T47D (cell line): ENCODE measurements at regions not wholly inside any gene's neighbourhood (a gene's known extent, or its start where the extent isn't known, plus 50 kb on each side); places are given as distances from the start of the nearest gene placed in this dataset.

Experiments
- DNase-seq, 2 experiments: peaks; one replicate each; pipeline versions ENCODE4 v3.0.0 to v3.0.0-alpha.2; 2011 to 2012; ENCODE audit warnings: low read depth in 1 of 2, low spot score in 1 of 2
- JUND ChIP-seq: IDR thresholded peaks from 2 replicates; pipeline ENCODE4 v1.6.1; 2012; ENCODE audit warnings: low read depth
- in situ Hi-C: cut with HindIII; loops from 2 replicates; pipeline ENCODE4 v1.10.0; 2016; ENCODE audit warnings: low sequenced_read_pairs, low pct_unique_long_range_greater_than_20kb

DNA sequence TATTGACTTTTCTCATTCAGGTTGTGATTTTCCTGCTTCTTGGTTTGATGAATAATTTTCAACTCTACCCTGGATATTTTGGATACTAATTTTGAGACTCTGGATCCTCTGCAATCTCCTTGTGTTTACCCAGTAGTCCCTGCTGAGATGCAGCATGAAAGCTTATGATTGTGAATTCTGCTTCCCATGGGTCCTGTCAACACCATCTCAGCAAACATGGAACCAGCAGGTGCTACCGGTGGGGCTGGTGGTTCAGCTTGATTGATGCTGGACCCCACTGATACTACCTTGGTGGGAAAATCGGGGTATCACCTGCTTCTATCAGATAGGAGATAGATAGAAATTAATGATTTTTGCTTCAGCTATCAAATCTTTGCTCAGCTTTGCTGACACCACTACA, 81.1 kb downstream of the SOWAHC start:
- in situ Hi-C loops, result no loop called here

DNA sequence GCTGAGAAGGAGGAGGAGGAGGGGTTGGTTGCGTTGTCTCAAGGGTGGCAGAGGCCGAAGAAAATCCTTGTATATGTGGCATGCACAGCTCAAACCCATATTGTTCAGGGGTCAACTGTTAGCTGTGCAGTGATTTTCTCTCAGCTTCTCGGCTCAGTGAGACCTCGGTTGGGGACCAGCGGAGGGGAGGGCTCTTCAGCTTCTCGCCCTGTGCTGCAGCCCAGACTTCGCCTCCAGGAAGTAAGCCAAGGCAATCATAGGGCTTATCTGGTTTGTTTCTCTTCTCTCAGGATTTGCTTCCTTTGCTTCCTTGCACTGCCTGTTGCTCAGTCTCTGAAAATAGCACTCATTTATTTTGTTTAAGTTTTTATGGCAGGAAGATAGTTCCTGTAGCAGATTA, 85.5 kb downstream of the SOWAHC start:
- in situ Hi-C loops, result no loop called here
- no peak for TF ChIP-seq JUND
- DNase-seq, result no peak

More for the DNA sequence above, 81.1 kb downstream of the SOWAHC start:
- TF ChIP-seq JUND, result no peak
- DNase-seq, result no peak

DNA sequence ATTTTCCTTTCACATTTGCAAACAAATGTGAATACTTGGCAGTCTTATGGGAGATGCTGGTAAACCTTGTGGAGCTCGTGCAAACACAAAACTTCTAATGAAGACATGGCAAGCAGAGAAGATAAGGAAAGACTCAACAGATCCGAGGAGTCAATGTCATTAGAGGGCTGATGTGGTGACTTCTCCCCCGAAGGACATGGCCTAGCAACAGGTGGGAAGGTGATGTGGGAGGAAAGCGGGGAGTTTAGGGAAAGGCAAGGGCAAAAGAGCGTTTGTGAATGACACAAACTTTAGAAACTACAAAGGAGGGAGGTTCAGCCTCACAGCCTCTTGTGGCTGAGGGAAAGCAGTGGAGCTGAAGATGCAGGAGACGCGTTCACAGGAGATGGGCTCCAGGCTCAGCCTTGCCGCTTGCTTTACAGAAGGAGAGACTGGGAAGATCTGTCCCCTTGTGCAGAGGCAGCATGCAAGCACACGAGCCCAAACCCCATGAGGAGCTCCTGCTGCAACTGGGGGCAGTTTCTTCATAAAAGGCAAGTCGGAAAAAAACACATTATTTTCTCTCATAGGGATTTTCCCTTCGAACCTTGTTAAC, 86.6 kb downstream of the SOWAHC start:
- in situ Hi-C loops, result no loop called here
- DNase-seq, result no peak
- no peak for TF ChIP-seq JUND

DNA sequence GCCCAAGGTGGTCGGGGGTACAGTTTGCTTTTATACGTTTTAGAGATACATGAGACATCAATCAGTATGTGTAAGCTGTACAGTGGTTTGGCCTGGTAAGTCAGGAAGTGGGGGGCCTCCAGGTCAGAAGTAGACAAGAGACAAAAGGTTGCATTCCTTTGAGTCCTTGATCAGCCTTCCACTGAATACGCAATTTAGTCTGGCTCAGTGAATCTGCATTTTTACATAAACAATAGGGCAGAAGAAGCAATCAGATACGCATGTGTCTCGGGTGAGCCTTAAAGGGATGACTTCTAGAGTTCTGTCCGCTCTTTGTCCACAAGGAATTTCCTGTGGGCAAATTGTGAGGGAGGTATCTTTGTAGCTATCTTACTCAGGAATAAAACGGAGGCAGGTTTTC, 87.2 kb downstream of the SOWAHC start:
- TF ChIP-seq JUND, result no peak
- in situ Hi-C loops, result no loop called here
- no peak for DNase-seq

GRCh38 chr2:109702250-109702985, 88.3 kb downstream of the SOWAHC start:
- in situ Hi-C loops, result no loop called here
- no peak for TF ChIP-seq JUND
- DNase-seq, result no peak

GRCh38 chr2:109703077-109703476, 88.9 kb downstream of the SOWAHC start:
- DNase-seq, result no peak
- in situ Hi-C loops, result no loop called here
- TF ChIP-seq JUND, result no peak

- DNase-seq, result no peak
- TF ChIP-seq JUND, result no peak
- in situ Hi-C loops, result no loop called here
Observed at GRCh38 chr2:109703798-109704197, 89.6 kb downstream of the SOWAHC start.

- no peak for TF ChIP-seq JUND
- in situ Hi-C loops, result no loop called here
- DNase-seq, result no peak
Observed at GRCh38 chr2:109707281-109708147, 86.6 kb upstream of the RGPD5 start.

GRCh38 chr2:109710505-109711229, 83.4 kb upstream of the RGPD5 start:
- no peak for DNase-seq
- in situ Hi-C loops, result no loop called here
- no peak for TF ChIP-seq JUND

DNA sequence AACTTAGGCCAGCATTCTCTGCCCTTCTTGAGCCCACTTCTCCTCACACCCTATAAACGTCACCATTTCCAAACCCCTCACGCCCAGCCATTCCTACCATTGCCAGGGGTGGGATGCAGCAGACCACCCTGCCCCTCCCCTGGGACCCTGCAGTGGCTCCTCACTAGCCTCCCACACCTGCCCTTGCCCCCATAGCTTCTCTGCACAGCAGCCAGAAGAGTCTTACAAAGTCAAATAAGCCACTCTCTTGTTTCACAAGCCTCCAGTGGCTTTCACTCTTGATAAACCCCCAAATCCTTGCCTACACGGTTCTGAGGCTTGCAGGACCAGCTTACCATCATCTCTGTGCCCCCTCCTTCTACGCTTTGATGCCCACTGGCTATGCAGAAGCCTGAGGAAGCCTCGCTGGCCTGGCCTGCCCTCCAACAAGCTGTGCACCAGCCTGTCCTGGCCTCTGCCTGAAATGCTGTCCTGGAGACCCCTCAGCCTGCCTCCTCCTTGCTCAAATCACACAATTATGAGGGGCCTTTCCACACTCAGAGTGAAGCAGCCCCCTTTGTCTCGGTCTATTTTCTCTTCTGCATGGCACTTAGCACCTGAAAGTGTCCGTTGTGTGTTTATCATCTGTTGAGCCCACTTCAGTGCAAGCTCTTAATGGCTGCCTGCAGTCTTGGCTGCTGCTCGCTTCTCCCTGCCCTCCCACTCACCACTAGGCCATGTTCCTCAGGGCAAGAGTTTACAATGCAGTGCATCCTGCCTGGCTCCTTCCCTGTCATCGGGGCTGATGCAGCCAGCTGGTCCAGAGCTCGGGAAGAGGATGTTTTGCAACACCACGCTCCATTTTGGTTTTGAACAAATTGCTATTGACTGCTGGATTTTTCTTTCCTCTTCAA, 82.6 kb upstream of the RGPD5 start:
- TF ChIP-seq JUND, result no peak
- in situ Hi-C loops, result no loop called here
- no peak for DNase-seq

DNA sequence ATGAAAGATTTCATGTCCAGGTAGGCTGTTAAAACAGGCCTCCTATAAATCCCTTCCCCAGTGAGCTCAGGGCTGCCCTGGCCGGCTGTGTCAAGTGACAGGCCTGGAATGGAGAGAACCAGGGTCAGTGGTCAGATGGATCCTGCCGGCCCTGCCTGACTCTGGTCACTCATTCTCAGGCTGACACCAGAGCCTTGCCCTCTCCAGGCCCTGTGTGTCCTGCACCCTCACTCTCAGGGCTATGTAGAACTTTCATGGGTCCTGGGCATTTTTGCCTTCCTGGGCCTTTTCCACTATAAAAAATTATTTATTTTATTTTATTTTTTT, 82.0 kb upstream of the RGPD5 start:
- in situ Hi-C loops, result no loop called here
- no peak for TF ChIP-seq JUND

GRCh38 chr2:109712746-109713145, 81.4 kb upstream of the RGPD5 start:
- TF ChIP-seq JUND, result no peak
- in situ Hi-C loops, result no loop called here

More for the DNA sequence above, 82.0 kb upstream of the RGPD5 start:
- no peak for DNase-seq

More at GRCh38 chr2:109712746-109713145, 81.4 kb upstream of the RGPD5 start:
- no peak for DNase-seq
